ENCODE measurements at regions not wholly inside any gene's neighbourhood (a gene's known extent, or its start where the extent isn't known, plus 50 kb on each side); places are given as distances from the start of the nearest gene placed in this dataset.
A peak's percentile ranks its signal among the peaks of the same experiment; 100 is the strongest.

- H3K4me2 ChIP-seq (ENCODE audit: low read length) = no peak overlapping the region
- no peak overlapping the region for H2BK5ac ChIP-seq (ENCODE audit: low read depth, low read length, poor library complexity)
- no peak overlapping the region for H4K8ac ChIP-seq (ENCODE audit: low read depth, low read length)
These were observed 290.4 kb downstream of the MAP2K6 start for GRCh38 chr17:69704935-69705334.

GRCh38 chr17:69706127-69706526 is 291.6 kb downstream of the MAP2K6 start:
- H3K4me1 ChIP-seq (ENCODE audit: control insufficient read depth in 1 of 2, insufficient read depth in 2 of 2, low read length in 2 of 2) = peaks cover 0 to 6% of the 10 kb centered on the region in 2 experiments
- H3K18ac ChIP-seq (ENCODE audit: low read length) = no peak overlapping the region
- H2BK12ac ChIP-seq (ENCODE audit: low read length) = no peak overlapping the region
- H3K79me1 ChIP-seq (ENCODE audit: low read length) = no peaks in the 10 kb centered on the region
- H3K9me3 ChIP-seq (ENCODE audit: insufficient read depth, low read depth, low read length) = peaks cover 1% of the 10 kb centered on the region
- H2AFZ ChIP-seq (ENCODE audit: insufficient read depth, low read length, poor library complexity) = no peak overlapping the region
- no peak overlapping the region for H3K9ac ChIP-seq (ENCODE audit: low read length)
- H3K79me2 ChIP-seq (ENCODE audit: control insufficient read depth, insufficient read depth, low read length, poor library complexity) = no peaks in the 10 kb centered on the region
- H4K91ac ChIP-seq (ENCODE audit: low read depth, low read length) = no peak overlapping the region
- no peak overlapping the region for H3K4me2 ChIP-seq (ENCODE audit: low read length)
- H3K27me3 ChIP-seq (ENCODE audit: insufficient read depth, low read length) = no peaks in the 10 kb centered on the region
- no peak overlapping the region for H3K23ac ChIP-seq (ENCODE audit: low read length)
- H2BK5ac ChIP-seq (ENCODE audit: low read depth, low read length, poor library complexity) = no peak overlapping the region
- H4K8ac ChIP-seq (ENCODE audit: low read depth, low read length) = no peak overlapping the region
- WGBS (ENCODE audit: extremely low coverage, insufficient coverage, insufficient read length) = no CpG with 5 or more reads among the region's 2 CpGs
- no peaks in the 10 kb centered on the region for H3K36me3 ChIP-seq (ENCODE audit: control insufficient read depth in 1 of 2, insufficient read depth in 2 of 2, low read length in 2 of 2)
- H3K4ac ChIP-seq (ENCODE audit: low read depth, low read length) = no peak overlapping the region
- no peak overlapping the region for H2AK5ac ChIP-seq (ENCODE audit: low read length)
- H2BK120ac ChIP-seq (ENCODE audit: insufficient read depth, low read length, poor library complexity) = no peak overlapping the region
- DNase-seq = peak in 1 of 2 donors; percentile 26
- no peak overlapping the region for H4K12ac ChIP-seq (ENCODE audit: low read depth, low read length)
- no peak overlapping the region for H3K4me3 ChIP-seq (ENCODE audit: low read depth, low read length)
- H3K14ac ChIP-seq (ENCODE audit: low read length) = no peak overlapping the region
- H3K27ac ChIP-seq (ENCODE audit: low read depth, low read length) = no peak overlapping the region

More at GRCh38 chr17:69704935-69705334, 290.4 kb downstream of the MAP2K6 start:
- Histone ChIP-seq H3K4me3 (ENCODE audit: low read depth, low read length) (no peak overlapping the region), H3K4ac (ENCODE audit: low read depth, low read length) (no peak overlapping the region), H4K91ac (ENCODE audit: low read depth, low read length) (no peak overlapping the region), H3K23ac (ENCODE audit: low read length) (no peak overlapping the region), H3K4me1 (ENCODE audit: control insufficient read depth in 1 of 2, insufficient read depth in 2 of 2, low read length in 2 of 2) (peaks cover 0 to 6% of the 10 kb centered on the region in 2 experiments), H2BK12ac (ENCODE audit: low read length) (no peak overlapping the region), H3K27me3 (ENCODE audit: insufficient read depth, low read length) (no peaks in the 10 kb centered on the region), H2AFZ (ENCODE audit: insufficient read depth, low read length, poor library complexity) (no peak overlapping the region), H2BK120ac (ENCODE audit: insufficient read depth, low read length, poor library complexity) (no peak overlapping the region), H3K9me3 (ENCODE audit: insufficient read depth, low read depth, low read length) (peaks cover 2% of the 10 kb centered on the region), H3K9ac (ENCODE audit: low read length) (no peak overlapping the region), H3K79me1 (ENCODE audit: low read length) (no peaks in the 10 kb centered on the region), H3K27ac (ENCODE audit: low read depth, low read length) (no peak overlapping the region), H3K14ac (ENCODE audit: low read length) (no peak overlapping the region), H3K18ac (ENCODE audit: low read length) (no peak overlapping the region), H2AK5ac (ENCODE audit: low read length) (no peak overlapping the region), H3K36me3 (ENCODE audit: control insufficient read depth in 1 of 2, insufficient read depth in 2 of 2, low read length in 2 of 2) (no peaks in the 10 kb centered on the region), H3K79me2 (ENCODE audit: control insufficient read depth, insufficient read depth, low read length, poor library complexity) (no peaks in the 10 kb centered on the region), H4K12ac (ENCODE audit: low read depth, low read length) (no peak overlapping the region)
- DNase-seq = no peak
- WGBS (ENCODE audit: extremely low coverage, insufficient coverage, insufficient read length) = no CpG with 5 or more reads among the region's 1 CpG

GRCh38 chr17:69709441-69709840 is 294.9 kb downstream of the MAP2K6 start:
- Histone ChIP-seq H4K91ac (ENCODE audit: low read depth, low read length) (no peak overlapping the region), H3K36me3 (ENCODE audit: control insufficient read depth in 1 of 2, insufficient read depth in 2 of 2, low read length in 2 of 2) (no peaks in the 10 kb centered on the region), H3K9me3 (ENCODE audit: insufficient read depth, low read depth, low read length) (no peaks in the 10 kb centered on the region), H2BK12ac (ENCODE audit: low read length) (no peak overlapping the region), H3K4ac (ENCODE audit: low read depth, low read length) (no peak overlapping the region), H3K18ac (ENCODE audit: low read length) (no peak overlapping the region), H2BK5ac (ENCODE audit: low read depth, low read length, poor library complexity) (no peak overlapping the region), H3K79me1 (ENCODE audit: low read length) (no peaks in the 10 kb centered on the region), H4K12ac (ENCODE audit: low read depth, low read length) (no peak overlapping the region), H3K27me3 (ENCODE audit: insufficient read depth, low read length) (no peaks in the 10 kb centered on the region), H3K4me1 (ENCODE audit: control insufficient read depth in 1 of 2, insufficient read depth in 2 of 2, low read length in 2 of 2) (peaks cover 0 to 6% of the 10 kb centered on the region in 2 experiments), H2AK5ac (ENCODE audit: low read length) (no peak overlapping the region), H3K27ac (ENCODE audit: low read depth, low read length) (no peak overlapping the region), H2BK120ac (ENCODE audit: insufficient read depth, low read length, poor library complexity) (no peak overlapping the region), H3K4me2 (ENCODE audit: low read length) (no peak overlapping the region), H2AFZ (ENCODE audit: insufficient read depth, low read length, poor library complexity) (no peak overlapping the region), H3K9ac (ENCODE audit: low read length) (no peak overlapping the region), H3K23ac (ENCODE audit: low read length) (no peak overlapping the region), H3K4me3 (ENCODE audit: low read depth, low read length) (no peak overlapping the region), H4K8ac (ENCODE audit: low read depth, low read length) (no peak overlapping the region), H3K79me2 (ENCODE audit: control insufficient read depth, insufficient read depth, low read length, poor library complexity) (no peaks in the 10 kb centered on the region), H3K14ac (ENCODE audit: low read length) (no peak overlapping the region)
- no CpG with 5 or more reads among the region's 6 CpGs for WGBS (ENCODE audit: extremely low coverage, insufficient coverage, insufficient read length)
- DNase-seq = no peak

- no peak overlapping the region for H4K91ac ChIP-seq (ENCODE audit: low read depth, low read length)
- peaks cover 0 to 6% of the 10 kb centered on the region in 2 experiments for H3K4me1 ChIP-seq (ENCODE audit: control insufficient read depth in 1 of 2, insufficient read depth in 2 of 2, low read length in 2 of 2)
- H3K79me2 ChIP-seq (ENCODE audit: control insufficient read depth, insufficient read depth, low read length, poor library complexity) = no peaks in the 10 kb centered on the region
- no peaks in the 10 kb centered on the region for H3K9me3 ChIP-seq (ENCODE audit: insufficient read depth, low read depth, low read length)
- H3K4me3 ChIP-seq (ENCODE audit: low read depth, low read length) = no peak overlapping the region
- H2BK5ac ChIP-seq (ENCODE audit: low read depth, low read length, poor library complexity) = no peak overlapping the region
- no peak overlapping the region for H2BK120ac ChIP-seq (ENCODE audit: insufficient read depth, low read length, poor library complexity)
- H3K79me1 ChIP-seq (ENCODE audit: low read length) = no peaks in the 10 kb centered on the region
- H3K36me3 ChIP-seq (ENCODE audit: control insufficient read depth in 1 of 2, insufficient read depth in 2 of 2, low read length in 2 of 2) = no peaks in the 10 kb centered on the region
- H3K18ac ChIP-seq (ENCODE audit: low read length) = no peak overlapping the region
- H3K27me3 ChIP-seq (ENCODE audit: insufficient read depth, low read length) = no peaks in the 10 kb centered on the region
- H3K27ac ChIP-seq (ENCODE audit: low read depth, low read length) = no peak overlapping the region
- DNase-seq = no peak
- H4K12ac ChIP-seq (ENCODE audit: low read depth, low read length) = no peak overlapping the region
- no peak overlapping the region for H3K9ac ChIP-seq (ENCODE audit: low read length)
- no peak overlapping the region for H2AK5ac ChIP-seq (ENCODE audit: low read length)
- no peak overlapping the region for H2AFZ ChIP-seq (ENCODE audit: insufficient read depth, low read length, poor library complexity)
- no peak overlapping the region for H3K23ac ChIP-seq (ENCODE audit: low read length)
- H3K4me2 ChIP-seq (ENCODE audit: low read length) = no peak overlapping the region
- no peak overlapping the region for H2BK12ac ChIP-seq (ENCODE audit: low read length)
- H3K4ac ChIP-seq (ENCODE audit: low read depth, low read length) = no peak overlapping the region
- no peak overlapping the region for H3K14ac ChIP-seq (ENCODE audit: low read length)
- no peak overlapping the region for H4K8ac ChIP-seq (ENCODE audit: low read depth, low read length)
- WGBS (ENCODE audit: extremely low coverage, insufficient coverage, insufficient read length) = no CpG with 5 or more reads among the region's 2 CpGs
These were observed 296.4 kb downstream of the MAP2K6 start for GRCh38 chr17:69710926-69711325.
